Psoas muscle (tissue), 7 donors: ENCODE measurements at regions not wholly inside any gene's neighbourhood (a gene's known extent, or its start where the extent isn't known, plus 50 kb on each side); places are given as distances from the start of the nearest gene placed in this dataset.
"Not testable (repeated sequence)": the region's sequence is repeated elsewhere in the genome, so short reads cannot be mapped to it uniquely, and the experiment has no call there.

Source experiments
- ATAC-seq, 4 donors: fragments of 200-7000 bp; cut with Tn5 transposase; one replicate each; pipeline ENCODE4 v1.9.1; 2020; ENCODE audit warnings: moderate library complexity in 3 of 4, mild to moderate bottlenecking in 2 of 4
- DNase-seq, 2 donors: peaks; one replicate each; pipeline ENCODE4 v3.0.0-alpha.2; 2020
- H3K27ac ChIP-seq: fragments of 200-600 bp; one replicate; pipeline ENCODE4 v1.8.0; 2022
- H3K27me3 ChIP-seq, 3 donors: fragments of 200-600 bp in 1 of 3; one replicate each; pipeline versions ENCODE4 v1.6.1 to v1.8.0; 2013 to 2022; ENCODE audit warnings: low read length in 2 of 3, mild to moderate bottlenecking in 2 of 3, moderate library complexity in 1 of 3; ENCODE audit not compliant: insufficient read depth in 3 of 3
- H3K36me3 ChIP-seq, 2 donors: fragments of 200-600 bp in 1 of 2; one replicate each; pipeline versions ENCODE4 v1.6.1 to v1.8.0; 2013 to 2022; ENCODE audit warnings: low read depth in 1 of 2, mild to moderate bottlenecking in 1 of 2, moderate library complexity in 1 of 2; ENCODE audit not compliant: insufficient read depth in 1 of 2
- H3K4me1 ChIP-seq: fragments of 200-600 bp; one replicate; pipeline ENCODE4 v1.8.0; 2022
- H3K4me3 ChIP-seq: fragments of 200-600 bp; one replicate; pipeline ENCODE4 v1.8.0; 2022; ENCODE audit warnings: mild to moderate bottlenecking
- H3K9me3 ChIP-seq: fragments of 200-600 bp; one replicate; pipeline ENCODE4 v1.8.0; 2022
- CTCF ChIP-seq: fragments of 200-600 bp; IDR thresholded peaks from one replicate; pipeline ENCODE4 v1.8.0; 2022; ENCODE audit warnings: antibody characterized with exemption
- WGBS, 3 donors: extraction: QIAGEN DNeasy Blood & Tissue Kit; methylation state at CpG; one replicate each; pipeline versions ENCODE4 v1.1.6 to v1.1.7; 2013; 5-methylcytosine and 5-hydroxymethylcytosine counted together
- intact Hi-C, 2 donors: fragments of 100-400 bp; cut with DNase I; formaldehyde crosslinking; loops; one replicate each; pipeline versions ENCODE4 v1.11.0 to v1.14.2; 2022
- donor health status: healthy with polysubstance abuse.
- donor health status: DM: no; HTN: no; CAD: no; lungs with moderate emphysema.
- donor health status: Bipolar disorder and iron deficiency.
- donor health status: healthy.
- donor health status: DM: yes; HTN: yes; CAD: no.
- donor health status: DM: no; HTN: no; CAD: no.
- donor health status: DM: yes; HTN: yes; CAD: no.

DNA sequence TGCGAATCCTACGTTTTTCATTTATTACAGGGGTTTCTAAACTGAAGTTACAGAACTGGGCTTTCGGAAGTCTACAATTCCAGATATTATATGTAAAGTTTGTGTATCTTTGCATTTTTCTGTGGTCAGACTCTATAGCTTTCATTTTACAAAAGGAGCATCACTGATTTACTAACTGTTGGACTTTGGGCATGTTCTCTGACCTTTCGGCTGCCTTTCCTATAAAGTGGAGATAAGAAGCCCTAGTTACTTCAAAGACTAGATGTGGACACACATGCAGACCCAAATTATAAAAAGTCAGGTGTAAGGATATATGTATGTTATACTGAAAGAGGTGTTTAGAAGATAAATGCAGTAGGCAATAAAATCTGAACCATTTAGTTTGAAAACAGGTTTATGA, 126.6 kb upstream of the PRKCQ start:
- Histone ChIP-seq H3K9me3 (no peaks in the 10 kb centered on the region), H3K4me1 (no peaks in the 10 kb centered on the region), H3K4me3 (no peak overlapping the region), H3K27me3 (no peaks in the 10 kb centered on the region), H3K27ac (no peak overlapping the region), H3K36me3 (no peaks in the 10 kb centered on the region)
- ATAC-seq = no peak
- no peak for TF ChIP-seq CTCF
- intact Hi-C loops = no loop called here
- no peak for DNase-seq
- WGBS, 3 donors = 72 to 74% (median 74%) methylated on average over 4 of the region's 4 CpGs

DNA sequence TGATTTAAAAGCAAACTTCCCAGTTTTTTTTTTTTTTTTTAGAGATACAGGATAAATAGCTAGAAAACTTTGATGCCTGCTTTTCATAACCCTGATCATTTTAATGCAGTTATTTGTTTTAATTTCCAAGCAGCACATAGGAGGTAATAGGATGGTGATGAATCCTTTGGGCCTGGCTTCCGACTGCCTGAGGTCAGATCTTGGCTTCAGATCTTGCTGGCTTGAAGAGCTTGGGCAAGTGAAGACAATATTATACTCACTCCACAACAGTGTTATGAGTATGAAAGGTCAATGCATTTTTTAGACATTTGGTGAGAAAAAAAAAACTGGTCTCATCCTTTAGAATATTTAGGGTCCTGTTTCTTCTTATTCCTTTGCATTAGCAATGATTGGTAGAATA, 124.8 kb upstream of the PRKCQ start:
- intact Hi-C loops = no loop called here
- ATAC-seq (no peak), DNase-seq (no peak)
- H3K27ac ChIP-seq = no peak overlapping the region
- no peaks in the 10 kb centered on the region for H3K36me3 ChIP-seq
- H3K4me3 ChIP-seq = no peak overlapping the region
- H3K9me3 ChIP-seq = no peaks in the 10 kb centered on the region
- no peak for TF ChIP-seq CTCF
- 19 to 62% (median 35%) methylated on average over 1 of the region's 1 CpG for WGBS, 3 donors
- no peaks in the 10 kb centered on the region for H3K4me1 ChIP-seq
- H3K27me3 ChIP-seq = no peaks in the 10 kb centered on the region

GRCh38 chr10:6702833-6703232, 122.8 kb upstream of the PRKCQ start:
- H3K27ac ChIP-seq, H3K36me3 ChIP-seq, H3K4me1 ChIP-seq, ATAC-seq, H3K27me3 ChIP-seq, H3K4me3 ChIP-seq, H3K9me3 ChIP-seq, intact Hi-C loops, DNase-seq: not testable (repeated sequence)
- WGBS, 3 donors = 93 to 99% (median 97%) methylated on average over 2 of the region's 2 CpGs

DNA sequence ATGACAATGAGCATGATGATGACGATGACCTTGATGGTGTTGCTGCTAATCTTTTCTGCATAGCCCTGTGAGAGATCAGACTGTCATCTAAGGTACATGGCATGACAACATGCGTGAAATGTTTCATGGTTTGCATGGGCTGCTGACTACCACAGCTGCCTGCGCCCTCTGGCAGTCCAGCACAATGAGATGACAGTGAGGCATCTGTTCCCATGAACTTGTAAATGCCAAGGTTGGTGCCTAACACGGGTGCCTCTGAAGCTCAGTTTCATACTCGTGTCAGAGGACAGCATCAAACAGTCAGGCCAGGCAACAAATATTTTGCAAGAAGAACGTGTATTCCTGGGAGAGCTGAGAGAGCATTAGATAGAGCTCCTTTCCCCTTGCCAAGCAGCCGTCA, 122.0 kb upstream of the PRKCQ start:
- Histone ChIP-seq H3K4me3 (no peak overlapping the region), H3K27ac (no peak overlapping the region), H3K9me3 (no peaks in the 10 kb centered on the region), H3K36me3 (no peaks in the 10 kb centered on the region), H3K4me1 (no peaks in the 10 kb centered on the region), H3K27me3 (no peaks in the 10 kb centered on the region)
- intact Hi-C loops = no loop called here
- no peak for TF ChIP-seq CTCF
- DNase-seq (no peak), ATAC-seq (peak; percentile 65 to 83 (median 78))
- WGBS, 3 donors = 40 to 66% (median 42%) methylated on average over 7 of the region's 7 CpGs

- Histone ChIP-seq H3K36me3 (no peaks in the 10 kb centered on the region), H3K9me3 (no peaks in the 10 kb centered on the region), H3K4me3 (no peak overlapping the region), H3K4me1 (no peaks in the 10 kb centered on the region), H3K27me3 (no peaks in the 10 kb centered on the region), H3K27ac (no peak overlapping the region)
- peak; percentile 40 for TF ChIP-seq CTCF
- 37 to 62% (median 39%) methylated on average over 7 of the region's 7 CpGs for WGBS, 3 donors
- DNase-seq (no peak), ATAC-seq (peak; percentile 80 to 89 (median 83))
- intact Hi-C loops = no loop called here
Observed at GRCh38 chr10:6701289-6701688, 121.2 kb upstream of the PRKCQ start.
